Spleen (tissue), 11 donors: ENCODE measurements at regions not wholly inside any gene's neighbourhood (a gene's known extent, or its start where the extent isn't known, plus 50 kb on each side); places are given as distances from the start of the nearest gene placed in this dataset.

Experiments used
- DNase-seq: peaks from one replicate; pipeline ENCODE4 v3.0.0-alpha.2; 2020
- H3K27ac ChIP-seq, 8 donors: fragments of 200-600 bp; sonication (generic) in 7 of 8; 1 replicate in 4 of 8; 2 replicates in 4 of 8; pipeline versions ENCODE4 v1.5.0 to v1.8.0; 2016 to 2021; ENCODE audit warnings: inconsistent platforms in 4 of 8, mild to moderate bottlenecking in 4 of 8, moderate library complexity in 1 of 8
- H3K27me3 ChIP-seq, 7 donors: fragments of 200-600 bp; sonication (generic) in 6 of 7; replicated peaks in 1 of 7; 1 replicate in 4 of 7; 2 replicates in 3 of 7; pipeline versions ENCODE4 v1.5.0 to v1.8.0; 2016 to 2021; ENCODE audit warnings: inconsistent platforms in 3 of 7, mild to moderate bottlenecking in 1 of 7
- H3K36me3 ChIP-seq, 6 donors: fragments of 200-600 bp; sonication (generic) in 5 of 6; 1 replicate in 4 of 6; 2 replicates in 2 of 6; pipeline versions ENCODE4 v1.5.0 to v1.8.0; 2016 to 2021; ENCODE audit warnings: inconsistent platforms in 2 of 6
- H3K4me1 ChIP-seq, 6 donors: fragments of 200-600 bp; sonication (generic) in 5 of 6; 1 replicate in 3 of 6; 2 replicates in 3 of 6; pipeline versions ENCODE4 v1.5.0 to v1.8.0; 2016 to 2021; ENCODE audit warnings: inconsistent platforms in 3 of 6
- H3K4me3 ChIP-seq, 8 donors: fragments of 200-600 bp; sonication (generic) in 7 of 8; 1 replicate in 4 of 8; 2 replicates in 4 of 8; pipeline versions ENCODE4 v1.5.0 to v1.8.0; 2016 to 2021; ENCODE audit warnings: inconsistent platforms in 4 of 8, mild to moderate bottlenecking in 4 of 8, moderate library complexity in 2 of 8
- H3K9me3 ChIP-seq, 8 donors: fragments of 200-600 bp; sonication (generic) in 7 of 8; 1 replicate in 4 of 8; 2 replicates in 4 of 8; pipeline versions ENCODE4 v1.5.0 to v1.8.0; 2016 to 2021; ENCODE audit warnings: inconsistent platforms in 4 of 8
- CTCF ChIP-seq, 11 experiments: fragments of 200-600 bp in 7 of 11; fragments of 450-650 bp in 4 of 11; sonication (generic) in 4 of 11; IDR thresholded peaks in 8 of 11; conservative IDR thresholded peaks in 3 of 11; 1 replicate in 7 of 11; 2 replicates in 4 of 11; pipeline versions ENCODE4 v1.4.0 to v1.8.0; 2016 to 2021; ENCODE audit warnings: antibody characterized with exemption in 11 of 11, inconsistent platforms in 4 of 11, mild to moderate bottlenecking in 1 of 11
- POLR2A ChIP-seq, 3 donors: fragments of 450-650 bp; IDR thresholded peaks; one replicate each; pipeline ENCODE4 v1.5.1; 2017; ENCODE audit warnings: antibody characterized with exemption in 3 of 3, mild to moderate bottlenecking in 1 of 3
- POLR2AphosphoS5 ChIP-seq, 3 donors: sonication (generic); formaldehyde crosslinking; IDR thresholded peaks; one replicate each; pipeline ENCODE4 v1.5.1; 2017; ENCODE audit warnings: antibody characterized with exemption in 3 of 3
- WGBS, 5 donors: extraction: QIAGEN DNeasy Blood & Tissue Kit in 3 of 5; methylation state at CpG; one replicate each; pipeline versions ENCODE4 v1.1.5 to v1.1.7; 2013 to 2018; 5-methylcytosine and 5-hydroxymethylcytosine counted together
- intact Hi-C: fragments of 100-400 bp; cut with DNase I; formaldehyde crosslinking; loops from one replicate; pipeline ENCODE4 v1.15.0; 2023; ENCODE audit warnings: low total_unique reads
- donor health status: healthy with polysubstance abuse.
- donor health status: DM: no; HTN: no; CAD: no; lungs with moderate emphysema.
- donor health status: DM: no; HTN: no; CAD: no.
- donor health status: Bipolar disorder and iron deficiency.
- donor health status: healthy.
- donor health status: DM: no; HTN: no; CAD: no.
- donor health status: DM: yes; HTN: yes; CAD: no.

GRCh38 chr9:106130374-106130773 lies 436.0 kb downstream of the TMEM38B start:
- intact Hi-C loops = no loop called here

GRCh38 chr9:106143781-106144180 lies 449.4 kb downstream of the TMEM38B start:
- Histone ChIP-seq H3K9me3 (peaks cover 0 to 7% (median 0%) of the 10 kb centered on the region in 8 donors), H3K27me3 (no peaks in the 10 kb centered on the region), H3K36me3 (no peaks in the 10 kb centered on the region), H3K4me1 (no peaks in the 10 kb centered on the region), H3K27ac (no peak overlapping the region), H3K4me3 (no peak overlapping the region)
- DNase-seq = no peak
- TF ChIP-seq POLR2A (IDR thresholded peaks at IDR 0.05) (no peak), CTCF (IDR thresholded peaks at IDR 0.05 in 8 of 11, conservative IDR thresholded peaks at IDR 0.05 in 3 of 11) (no peak), POLR2AphosphoS5 (IDR thresholded peaks at IDR 0.05) (no peak)
- WGBS, 5 donors = 65 to 85% (median 79%) methylated on average over 2 of the region's 2 CpGs
- intact Hi-C loops = no loop called here

More at GRCh38 chr9:106130374-106130773, 436.0 kb downstream of the TMEM38B start:
- H3K27ac ChIP-seq = no peak overlapping the region
- H3K4me3 ChIP-seq = no peak overlapping the region
- 87 to 96% (median 91%) methylated on average over 2 of the region's 2 CpGs for WGBS, 5 donors
- H3K27me3 ChIP-seq = no peaks in the 10 kb centered on the region
- DNase-seq = no peak
- H3K4me1 ChIP-seq = no peaks in the 10 kb centered on the region
- TF ChIP-seq POLR2AphosphoS5 (IDR thresholded peaks at IDR 0.05) = no peak
- peaks cover 0 to 12% (median 2%) of the 10 kb centered on the region in 8 donors for H3K9me3 ChIP-seq
- no peaks in the 10 kb centered on the region for H3K36me3 ChIP-seq

DNA sequence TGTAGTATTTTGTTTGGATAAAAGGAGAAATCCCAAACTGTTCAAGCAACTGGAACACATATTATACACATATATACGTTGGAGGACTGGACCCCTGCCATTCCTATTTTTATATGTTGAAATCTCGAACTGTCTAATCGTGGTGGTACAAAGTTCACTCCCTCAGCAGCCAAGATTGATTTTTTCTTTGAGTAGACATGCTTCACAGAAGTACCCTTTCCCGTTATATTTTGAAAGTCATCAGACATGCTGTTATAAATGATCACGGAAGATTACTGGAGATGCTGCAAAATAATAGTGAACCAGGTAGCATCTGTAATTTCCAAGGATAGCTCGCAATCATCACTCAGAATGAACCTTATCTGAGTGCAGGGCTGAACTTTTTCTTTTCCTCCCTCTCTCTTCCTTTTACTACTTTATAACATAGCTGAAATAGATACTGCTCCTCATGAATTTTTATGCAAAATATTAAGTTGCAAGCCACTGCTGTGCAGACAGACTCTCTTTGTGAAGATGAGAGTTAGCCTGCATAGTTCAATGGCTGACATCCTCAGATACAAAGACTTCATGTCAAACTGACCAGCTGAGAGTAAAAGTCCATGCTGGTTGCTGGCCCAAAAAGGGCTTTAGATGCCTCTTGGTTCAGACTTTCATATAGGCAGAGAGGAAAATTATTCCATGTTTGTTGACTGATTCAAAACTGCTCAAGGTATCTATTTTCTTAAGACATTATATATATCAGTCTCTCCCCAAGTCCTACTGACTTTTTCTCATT lies 451.9 kb downstream of the TMEM38B start:
- no peak overlapping the region for H3K27ac ChIP-seq
- no peak for TF ChIP-seq CTCF (IDR thresholded peaks at IDR 0.05 in 8 of 11, conservative IDR thresholded peaks at IDR 0.05 in 3 of 11)
- no peak for TF ChIP-seq POLR2AphosphoS5 (IDR thresholded peaks at IDR 0.05)
- TF ChIP-seq POLR2A (IDR thresholded peaks at IDR 0.05) = no peak
- H3K4me3 ChIP-seq = no peak overlapping the region
- peaks cover 0 to 7% (median 0%) of the 10 kb centered on the region in 8 donors for H3K9me3 ChIP-seq
- H3K27me3 ChIP-seq = no peaks in the 10 kb centered on the region
- no peaks in the 10 kb centered on the region for H3K4me1 ChIP-seq
- WGBS, 5 donors = 81 to 90% (median 86%) methylated on average over 6 of the region's 6 CpGs
- intact Hi-C loops = no loop called here
- H3K36me3 ChIP-seq = no peaks in the 10 kb centered on the region
- no peak for DNase-seq

GRCh38 chr9:106146886-106147285 lies 452.5 kb downstream of the TMEM38B start:
- H3K27me3 ChIP-seq = no peaks in the 10 kb centered on the region
- TF ChIP-seq CTCF (IDR thresholded peaks at IDR 0.05 in 8 of 11, conservative IDR thresholded peaks at IDR 0.05 in 3 of 11) = no peak
- TF ChIP-seq POLR2AphosphoS5 (IDR thresholded peaks at IDR 0.05) = no peak
- TF ChIP-seq POLR2A (IDR thresholded peaks at IDR 0.05) = no peak
- DNase-seq = no peak
- no peak overlapping the region for H3K4me3 ChIP-seq
- intact Hi-C loops = no loop called here
- H3K9me3 ChIP-seq = peaks cover 0 to 7% (median 0%) of the 10 kb centered on the region in 8 donors
- no peak overlapping the region for H3K27ac ChIP-seq
- no peaks in the 10 kb centered on the region for H3K4me1 ChIP-seq
- no peaks in the 10 kb centered on the region for H3K36me3 ChIP-seq
